Keratinocyte (primary cell): ENCODE measurements at regions not wholly inside any gene's neighbourhood (a gene's known extent, or its start where the extent isn't known, plus 50 kb on each side); places are given as distances from the start of the nearest gene placed in this dataset.

ENCODE experiments used
- EZH2 ChIP-seq: IDR thresholded peaks from one replicate; pipeline ENCODE4 v1.6.1; 2012; ENCODE audit warnings: inconsistent platforms, mild to moderate bottlenecking, low read length, moderate library complexity
- TF ChIP-seq, protein P1 (sequence below), 3 experiments: IDR thresholded peaks in 1 of 3; conservative IDR thresholded peaks in 1 of 3; optimal IDR thresholded peaks in 1 of 3; 2 replicates in 2 of 3; 3 replicates in 1 of 3; pipeline versions ENCODE3 to v1.5.1; 2011; ENCODE audit warnings: low read length in 3 of 3, mild to moderate bottlenecking in 3 of 3, moderate library complexity in 2 of 3, control low read depth in 1 of 3, inconsistent platforms in 1 of 3; ENCODE audit not compliant: insufficient read depth in 2 of 3; ENCODE audit errors: extremely low read depth in 1 of 3

DNA sequence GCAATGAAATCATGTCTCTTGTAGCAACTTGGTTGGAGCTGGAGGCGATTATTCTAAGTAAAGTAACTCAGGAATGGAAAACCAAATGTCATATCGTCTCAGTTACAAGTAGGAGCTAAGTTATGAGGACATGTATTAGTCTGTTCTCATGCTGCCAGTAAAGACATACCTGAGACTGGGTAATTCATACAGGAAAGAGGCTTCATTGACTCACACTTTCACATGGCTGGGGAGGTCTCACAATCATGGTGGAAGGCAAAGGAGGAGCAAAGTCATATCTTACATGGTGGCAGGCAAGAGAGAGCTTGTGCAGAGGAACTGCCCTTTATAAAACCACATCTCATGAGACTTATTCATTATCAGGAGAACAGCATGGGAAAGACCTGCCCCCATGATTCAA, 370.1 kb upstream of the PRKCQ start:
- TF ChIP-seq, protein P1, sequence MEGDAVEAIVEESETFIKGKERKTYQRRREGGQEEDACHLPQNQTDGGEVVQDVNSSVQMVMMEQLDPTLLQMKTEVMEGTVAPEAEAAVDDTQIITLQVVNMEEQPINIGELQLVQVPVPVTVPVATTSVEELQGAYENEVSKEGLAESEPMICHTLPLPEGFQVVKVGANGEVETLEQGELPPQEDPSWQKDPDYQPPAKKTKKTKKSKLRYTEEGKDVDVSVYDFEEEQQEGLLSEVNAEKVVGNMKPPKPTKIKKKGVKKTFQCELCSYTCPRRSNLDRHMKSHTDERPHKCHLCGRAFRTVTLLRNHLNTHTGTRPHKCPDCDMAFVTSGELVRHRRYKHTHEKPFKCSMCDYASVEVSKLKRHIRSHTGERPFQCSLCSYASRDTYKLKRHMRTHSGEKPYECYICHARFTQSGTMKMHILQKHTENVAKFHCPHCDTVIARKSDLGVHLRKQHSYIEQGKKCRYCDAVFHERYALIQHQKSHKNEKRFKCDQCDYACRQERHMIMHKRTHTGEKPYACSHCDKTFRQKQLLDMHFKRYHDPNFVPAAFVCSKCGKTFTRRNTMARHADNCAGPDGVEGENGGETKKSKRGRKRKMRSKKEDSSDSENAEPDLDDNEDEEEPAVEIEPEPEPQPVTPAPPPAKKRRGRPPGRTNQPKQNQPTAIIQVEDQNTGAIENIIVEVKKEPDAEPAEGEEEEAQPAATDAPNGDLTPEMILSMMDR (optimal IDR thresholded peaks at IDR 0.05 in 1 of 3, IDR thresholded peaks at IDR 0.05 in 1 of 3, conservative IDR thresholded peaks at IDR 0.05 in 1 of 3; ENCODE audit: extremely low read depth in 1 of 3, insufficient read depth in 2 of 3, low read length in 3 of 3) = no peak
- TF ChIP-seq EZH2 = no peak
